ENCODE measurements at regions not wholly inside any gene's neighbourhood (a gene's known extent, or its start where the extent isn't known, plus 50 kb on each side); places are given as distances from the start of the nearest gene placed in this dataset.

DNA sequence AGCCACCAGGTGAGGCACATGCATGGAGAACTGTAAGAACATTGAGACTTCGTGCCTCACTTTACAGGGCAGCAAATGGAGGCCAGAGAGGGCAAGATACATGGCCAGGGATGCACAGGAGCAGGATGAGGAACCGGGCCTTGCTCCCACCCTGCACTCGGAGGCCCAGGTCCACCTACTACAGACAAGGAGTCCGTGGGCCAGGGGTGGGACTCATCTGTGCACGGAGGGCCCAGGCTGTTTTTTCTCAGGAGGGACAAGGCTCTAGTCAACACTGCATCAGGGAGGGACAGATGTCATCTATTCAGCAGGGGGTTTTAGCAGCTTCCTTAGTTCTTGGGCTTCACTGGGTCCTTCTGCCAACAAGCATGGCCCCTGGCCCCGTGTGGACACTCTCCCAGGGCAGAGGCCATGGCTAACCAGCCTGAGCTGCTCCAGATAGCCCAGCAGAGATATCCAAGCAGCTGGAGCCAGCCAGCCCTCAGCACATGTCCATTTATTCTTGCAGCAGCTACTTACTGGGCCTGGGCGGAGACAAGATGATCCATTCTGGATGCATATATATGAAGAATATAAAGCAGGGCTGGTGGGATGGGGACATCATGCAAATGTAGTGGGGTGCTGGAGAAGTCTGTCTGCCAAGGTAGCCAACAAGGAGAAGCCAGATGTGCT lies 134.5 kb upstream of the RET start:
- TF ChIP-seq CTCF (IDR thresholded peaks at IDR 0.05; ENCODE audit: low read depth, low read length): no peak
- TF ChIP-seq, protein P1, sequence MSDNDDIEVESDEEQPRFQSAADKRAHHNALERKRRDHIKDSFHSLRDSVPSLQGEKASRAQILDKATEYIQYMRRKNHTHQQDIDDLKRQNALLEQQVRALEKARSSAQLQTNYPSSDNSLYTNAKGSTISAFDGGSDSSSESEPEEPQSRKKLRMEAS (IDR thresholded peaks at IDR 0.05; ENCODE audit: low read depth, low read length): no peak
- TF ChIP-seq MYC (IDR thresholded peaks at IDR 0.05; ENCODE audit: low read depth, low read length): no peak
- no peak overlapping the region for H3K4me3 ChIP-seq (ENCODE audit: low read depth, low read length)
- no peak for DNase-seq (ENCODE audit: low read depth)

GRCh38 chr10:42943025-42943818 lies 133.6 kb upstream of the RET start:
- TF ChIP-seq MYC (IDR thresholded peaks at IDR 0.05; ENCODE audit: low read depth, low read length) (no peak), CTCF (IDR thresholded peaks at IDR 0.05; ENCODE audit: low read depth, low read length) (no peak), POLR2A (IDR thresholded peaks at IDR 0.05; ENCODE audit: extremely low read depth, insufficient read length) (no peak)
- TF ChIP-seq, protein P1 (IDR thresholded peaks at IDR 0.05; ENCODE audit: low read depth, low read length): no peak
- DNase-seq (ENCODE audit: low read depth): no peak
- H3K4me3 ChIP-seq (ENCODE audit: low read depth, low read length): no peak overlapping the region

DNA sequence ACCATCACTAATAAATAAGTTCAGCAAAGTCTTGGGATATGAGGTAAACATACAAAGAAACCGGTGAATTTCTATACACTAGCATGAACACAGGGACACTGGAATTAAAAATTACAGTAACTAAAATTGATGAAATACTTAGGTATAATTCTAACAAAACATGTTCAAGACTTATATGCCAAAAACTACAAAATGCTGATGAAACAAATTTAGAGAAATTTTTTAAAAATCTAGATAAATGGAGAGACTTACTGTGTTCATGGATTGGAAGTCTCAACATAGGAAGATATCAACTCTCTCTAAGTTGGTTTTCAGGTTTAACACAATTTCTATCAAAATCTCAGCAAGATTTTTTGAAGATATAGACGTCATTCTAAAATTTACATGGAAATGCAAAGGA lies 128.8 kb upstream of the RET start:
- TF ChIP-seq MYC (IDR thresholded peaks at IDR 0.05; ENCODE audit: low read depth, low read length) (no peak), POLR2A (IDR thresholded peaks at IDR 0.05; ENCODE audit: extremely low read depth, insufficient read length) (no peak), CTCF (IDR thresholded peaks at IDR 0.05; ENCODE audit: low read depth, low read length) (no peak)
- TF ChIP-seq, protein P1 (IDR thresholded peaks at IDR 0.05; ENCODE audit: low read depth, low read length): no peak
- H3K4me3 ChIP-seq (ENCODE audit: low read depth, low read length): no peak overlapping the region
- DNase-seq (ENCODE audit: low read depth): no peak

- no peak for TF ChIP-seq MYC (IDR thresholded peaks at IDR 0.05; ENCODE audit: low read depth, low read length)
- TF ChIP-seq POLR2A (IDR thresholded peaks at IDR 0.05; ENCODE audit: extremely low read depth, insufficient read length): no peak
- TF ChIP-seq, protein P1 (IDR thresholded peaks at IDR 0.05; ENCODE audit: low read depth, low read length): no peak
- no peak for TF ChIP-seq CTCF (IDR thresholded peaks at IDR 0.05; ENCODE audit: low read depth, low read length)
- no peak for DNase-seq (ENCODE audit: low read depth)
- H3K4me3 ChIP-seq (ENCODE audit: low read depth, low read length): no peak overlapping the region
Observed at GRCh38 chr10:42949287-42949686, 127.6 kb upstream of the RET start.

- no peak overlapping the region for H3K4me3 ChIP-seq (ENCODE audit: low read depth, low read length)
Observed at GRCh38 chr10:42950606-42951485, 126.0 kb upstream of the RET start.

More at GRCh38 chr10:42950606-42951485, 126.0 kb upstream of the RET start:
- no peak for TF ChIP-seq MYC (IDR thresholded peaks at IDR 0.05; ENCODE audit: low read depth, low read length)
- no peak for TF ChIP-seq POLR2A (IDR thresholded peaks at IDR 0.05; ENCODE audit: extremely low read depth, insufficient read length)
- TF ChIP-seq CTCF (IDR thresholded peaks at IDR 0.05; ENCODE audit: low read depth, low read length): no peak
- TF ChIP-seq, protein P1 (IDR thresholded peaks at IDR 0.05; ENCODE audit: low read depth, low read length): no peak
- DNase-seq (ENCODE audit: low read depth): no peak
